ENCODE measurements at regions not wholly inside any gene's neighbourhood (a gene's known extent, or its start where the extent isn't known, plus 50 kb on each side); places are given as distances from the start of the nearest gene placed in this dataset.
"Not testable (repeated sequence)": the region's sequence is repeated elsewhere in the genome, so short reads cannot be mapped to it uniquely, and the experiment has no call there.

GRCh38 chr2:242047963-242048362, 178.4 kb downstream of the RTP5 start:
- DNase-seq (ENCODE audit: low spot score) = no peak

- DNase-seq (ENCODE audit: low spot score) = no peak
These were observed 178.9 kb downstream of the RTP5 start for GRCh38 chr2:242048479-242048878.

GRCh38 chr2:242049492-242049891, 180.0 kb downstream of the RTP5 start:
- not testable (repeated sequence) for DNase-seq (ENCODE audit: low spot score)

GRCh38 chr2:242051463-242051862, 181.9 kb downstream of the RTP5 start:
- DNase-seq (ENCODE audit: low spot score) = no peak

GRCh38 chr2:242052421-242052820, 182.9 kb downstream of the RTP5 start:
- no peak for DNase-seq (ENCODE audit: low spot score)

GRCh38 chr2:242053921-242054320, 184.4 kb downstream of the RTP5 start:
- DNase-seq (ENCODE audit: low spot score) = no peak

GRCh38 chr2:242054406-242054805, 184.9 kb downstream of the RTP5 start:
- DNase-seq (ENCODE audit: low spot score) = no peak

- no peak for DNase-seq (ENCODE audit: low spot score)
These were observed 185.6 kb downstream of the RTP5 start for GRCh38 chr2:242054881-242055801.

- DNase-seq (ENCODE audit: low spot score) = no peak
These were observed 186.5 kb downstream of the RTP5 start for GRCh38 chr2:242056026-242056425.

GRCh38 chr2:242056785-242057184, 187.3 kb downstream of the RTP5 start:
- no peak for DNase-seq (ENCODE audit: low spot score)

GRCh38 chr2:242057379-242058040, 188.0 kb downstream of the RTP5 start:
- no peak for DNase-seq (ENCODE audit: low spot score)

GRCh38 chr2:242058116-242058680, 188.7 kb downstream of the RTP5 start:
- DNase-seq (ENCODE audit: low spot score) = no peak

- DNase-seq (ENCODE audit: low spot score) = no peak
These were observed 190.0 kb downstream of the RTP5 start for GRCh38 chr2:242059566-242059965.

- DNase-seq (ENCODE audit: low spot score) = no peak
These were observed 190.8 kb downstream of the RTP5 start for GRCh38 chr2:242060212-242060835.

- DNase-seq (ENCODE audit: low spot score) = not testable (repeated sequence)
These were observed 192.4 kb downstream of the RTP5 start for GRCh38 chr2:242061930-242062329.

- no peak for DNase-seq (ENCODE audit: low spot score)
These were observed 193.9 kb downstream of the RTP5 start for GRCh38 chr2:242063436-242063835.

- no peak for DNase-seq (ENCODE audit: low spot score)
These were observed 194.3 kb downstream of the RTP5 start for GRCh38 chr2:242063850-242064249.

GRCh38 chr2:242064364-242065250, 195.1 kb downstream of the RTP5 start:
- DNase-seq (ENCODE audit: low spot score) = no peak

GRCh38 chr2:242065426-242065825, 195.9 kb downstream of the RTP5 start:
- no peak for DNase-seq (ENCODE audit: low spot score)

- DNase-seq (ENCODE audit: low spot score) = no peak
These were observed 199.5 kb downstream of the RTP5 start for GRCh38 chr2:242069018-242069417.

- peak; percentile 55 for DNase-seq (ENCODE audit: low spot score)
These were observed 200.4 kb downstream of the RTP5 start for GRCh38 chr2:242069938-242070395.
